D341Med (cell line): ENCODE measurements at regions not wholly inside any gene's neighbourhood (a gene's known extent, or its start where the extent isn't known, plus 50 kb on each side); places are given as distances from the start of the nearest gene placed in this dataset.
A peak's percentile ranks its signal among the peaks of the same experiment; 100 is the strongest.

ENCODE experiments used
- DNase-seq: peaks from one replicate; pipeline ENCODE4 v3.0.0; 2012; ENCODE audit warnings: low spot score

DNA sequence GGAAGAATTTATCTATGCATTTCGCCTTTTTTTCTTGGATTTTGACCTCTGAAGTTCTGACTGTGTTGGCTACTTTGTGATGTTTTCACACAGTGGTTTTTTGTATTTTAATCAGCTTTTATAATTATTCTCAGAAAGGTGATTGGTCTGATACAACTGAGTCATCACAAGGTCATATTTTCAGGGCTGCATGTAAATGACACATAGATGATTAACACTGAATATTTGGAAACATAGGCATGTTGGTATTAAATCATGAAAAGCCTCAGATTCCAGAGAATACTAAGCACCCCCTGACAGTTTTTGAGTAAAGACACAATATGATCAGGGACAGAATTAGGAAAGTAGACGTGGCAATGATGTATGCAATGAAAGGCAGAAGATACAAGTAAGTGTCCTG lies 175.5 kb upstream of the SLCO3A1 start:
- DNase-seq = no peak

DNA sequence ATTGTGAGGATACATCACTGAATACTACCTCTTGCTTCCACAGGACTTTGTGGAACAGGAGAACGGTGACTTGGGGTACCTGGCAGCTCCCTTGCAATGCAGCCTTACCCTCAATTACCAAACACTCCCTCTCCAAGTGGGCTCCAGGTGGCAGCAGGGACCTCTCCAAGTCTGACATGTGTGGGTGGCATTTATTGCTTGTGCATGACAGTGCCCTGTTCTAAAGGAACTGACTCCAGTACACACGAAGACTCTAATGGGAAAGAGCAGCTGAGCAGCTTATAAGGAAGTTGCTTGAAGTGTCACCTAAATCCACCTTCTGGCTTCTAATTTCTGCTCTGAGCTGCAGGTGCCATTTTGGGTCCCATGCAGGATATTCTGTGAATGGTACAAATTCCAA lies 174.1 kb upstream of the SLCO3A1 start:
- no peak for DNase-seq

DNA sequence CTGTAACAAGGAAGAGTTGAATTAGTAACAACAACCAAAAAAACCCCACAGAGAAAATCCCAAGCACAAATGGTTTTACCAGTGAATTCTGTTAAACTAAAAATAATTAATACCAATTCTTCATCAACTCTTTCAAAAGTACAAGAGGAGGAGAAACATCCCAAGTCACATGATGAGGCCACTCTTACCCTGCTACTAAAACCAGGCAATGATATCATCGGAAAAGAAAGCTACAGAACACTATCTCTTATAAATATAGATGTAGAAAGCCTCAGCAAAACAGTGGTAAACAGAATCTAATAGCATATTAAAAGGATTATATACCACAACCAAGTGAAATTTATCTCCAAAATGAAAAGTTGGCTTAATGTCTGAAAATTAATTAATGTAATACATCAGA lies 168.1 kb upstream of the SLCO3A1 start:
- DNase-seq = no peak

DNA sequence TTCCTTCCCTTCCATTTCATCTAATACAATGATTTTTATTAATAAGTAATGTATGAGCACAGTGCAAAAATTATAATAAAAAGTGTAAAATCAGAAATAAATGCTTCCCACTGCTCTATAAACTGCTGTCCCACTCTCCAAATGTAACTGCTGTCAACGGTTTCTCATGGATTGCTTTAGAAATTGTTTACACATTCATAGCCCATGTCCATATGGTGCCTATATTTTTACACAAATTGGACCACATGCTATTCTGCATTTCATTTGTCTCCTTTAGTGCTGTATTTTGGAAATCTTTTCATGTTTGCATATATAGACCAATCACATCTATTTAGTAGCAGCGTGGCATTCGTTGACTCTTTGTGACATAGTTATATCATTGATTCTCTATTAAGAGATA lies 164.7 kb upstream of the SLCO3A1 start:
- DNase-seq = no peak

DNA sequence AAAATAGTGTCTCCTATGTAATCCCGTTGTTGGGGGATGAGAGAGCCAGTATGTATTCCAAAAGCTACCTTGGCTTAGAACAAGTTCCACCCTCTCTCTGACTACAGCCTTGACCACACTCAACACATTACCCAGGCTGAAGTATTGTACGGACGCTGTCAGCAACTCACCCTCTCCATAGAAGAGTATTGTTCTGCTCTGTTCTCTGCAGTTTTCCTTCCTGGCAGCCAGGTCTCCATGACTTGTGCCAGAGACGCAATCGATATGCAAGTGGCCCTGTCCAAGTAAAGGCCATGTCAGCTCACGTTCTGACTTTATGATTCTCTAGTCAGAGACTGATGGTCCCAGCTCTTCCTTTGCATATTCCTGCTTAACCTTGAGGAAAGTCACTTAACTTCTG lies 164.1 kb upstream of the SLCO3A1 start:
- no peak for DNase-seq

DNA sequence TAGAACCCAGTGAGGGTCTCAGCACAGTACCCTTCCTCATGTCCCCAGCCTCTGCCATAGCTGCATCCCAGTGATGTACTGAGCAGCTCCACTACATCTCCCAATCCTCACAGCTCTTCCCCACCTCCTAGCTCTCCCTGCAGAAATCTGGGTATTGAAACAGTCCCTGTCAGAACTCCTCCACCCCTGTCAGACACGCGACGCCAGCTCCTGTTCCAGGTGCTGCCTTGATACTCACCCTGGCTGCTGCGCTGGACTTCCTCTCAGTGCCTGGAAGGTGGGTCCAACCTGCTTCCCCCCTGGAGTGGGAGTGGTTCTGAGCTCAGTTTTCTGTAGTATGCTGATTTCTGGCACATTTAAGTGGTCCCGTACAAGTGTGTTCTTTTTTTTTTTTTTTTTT lies 160.9 kb upstream of the SLCO3A1 start:
- no peak for DNase-seq

DNA sequence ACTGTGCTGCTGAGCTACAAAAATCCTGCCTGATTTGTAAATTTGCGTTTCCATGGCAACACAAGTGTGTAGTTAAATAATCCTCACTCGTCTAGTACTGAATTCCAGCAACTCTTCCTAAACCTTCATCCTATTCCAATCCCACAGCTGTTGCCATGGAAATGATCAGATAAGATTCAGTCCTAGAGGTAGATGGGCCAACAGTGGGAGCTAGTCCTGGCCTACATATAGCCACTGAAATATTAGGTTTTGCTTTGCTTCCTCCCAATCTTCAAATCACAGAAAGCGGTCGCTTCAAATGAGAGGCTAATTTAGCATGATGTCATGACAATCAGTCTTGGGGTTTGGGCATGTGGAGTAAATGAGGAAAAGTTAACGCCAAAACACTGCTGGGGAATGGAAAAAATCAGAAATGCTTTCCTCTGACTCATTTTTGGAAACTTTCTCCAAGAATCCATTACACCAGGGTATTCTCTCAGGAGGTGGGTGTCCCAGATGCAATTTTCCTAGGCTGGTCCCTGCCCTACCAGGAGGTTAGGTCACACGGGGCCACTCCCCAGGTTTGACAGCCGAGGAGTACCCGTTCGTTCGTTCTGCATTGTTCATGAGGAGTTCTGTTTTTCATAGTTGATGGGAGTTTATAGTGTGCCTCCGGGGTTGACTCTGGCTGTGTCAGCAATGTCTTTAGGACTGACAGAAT lies 159.2 kb upstream of the SLCO3A1 start:
- DNase-seq = no peak

DNA sequence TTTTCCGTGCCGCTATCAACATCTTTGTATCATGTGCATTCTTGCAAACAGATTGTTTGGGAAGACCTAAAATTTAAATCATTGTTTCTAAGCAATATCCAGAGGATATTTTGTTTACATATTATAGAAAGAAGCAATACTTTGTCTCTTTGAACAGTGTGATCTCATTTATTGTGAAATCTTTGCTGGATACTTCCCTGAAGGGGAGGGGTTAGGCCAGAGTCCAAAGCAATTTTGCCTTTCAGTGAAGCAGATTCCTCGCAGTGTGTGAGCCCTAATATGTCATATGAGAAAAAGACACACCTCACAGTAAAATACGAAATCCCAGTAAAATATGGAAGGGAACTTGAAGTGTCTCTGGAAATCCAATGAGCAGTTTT lies 158.7 kb upstream of the SLCO3A1 start:
- no peak for DNase-seq

DNA sequence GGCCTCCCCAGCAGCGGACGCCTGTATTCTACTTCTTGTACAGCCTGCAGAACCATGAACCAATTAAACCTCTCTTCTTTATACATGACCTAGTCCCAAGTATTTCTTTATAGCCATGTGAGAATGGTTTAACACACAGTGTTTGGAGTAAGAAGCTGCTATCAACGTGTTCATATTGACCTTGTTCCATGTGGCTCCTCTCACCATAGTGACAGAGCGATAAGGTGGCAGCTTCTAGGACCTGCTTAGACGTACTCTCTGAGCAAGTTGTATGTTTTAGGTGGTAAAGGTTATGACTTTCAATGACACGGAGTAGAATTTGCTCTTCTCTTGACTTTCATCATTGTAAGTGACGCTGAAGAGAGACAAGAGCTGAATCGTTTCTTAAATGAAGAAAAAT lies 157.7 kb upstream of the SLCO3A1 start:
- DNase-seq = no peak

DNA sequence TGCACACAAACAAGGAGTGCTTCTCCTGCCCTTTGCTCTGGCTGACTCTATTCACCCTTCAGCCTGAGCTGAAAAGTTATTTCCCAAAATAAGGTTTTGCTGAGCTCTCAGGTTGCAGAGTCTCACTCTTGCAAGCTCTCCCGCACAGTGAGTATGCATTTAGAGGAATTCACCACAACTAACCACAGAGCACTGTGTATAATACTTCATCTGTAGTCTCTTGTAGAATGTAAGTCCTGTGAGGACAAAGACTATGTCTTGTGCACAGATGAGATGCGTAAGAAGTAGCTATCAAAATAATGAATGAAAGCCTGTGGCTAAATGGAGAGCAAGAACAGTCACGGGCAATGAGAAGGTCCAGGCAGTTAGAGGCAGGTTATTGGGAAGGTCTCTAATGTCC lies 156.5 kb upstream of the SLCO3A1 start:
- DNase-seq = no peak

DNA sequence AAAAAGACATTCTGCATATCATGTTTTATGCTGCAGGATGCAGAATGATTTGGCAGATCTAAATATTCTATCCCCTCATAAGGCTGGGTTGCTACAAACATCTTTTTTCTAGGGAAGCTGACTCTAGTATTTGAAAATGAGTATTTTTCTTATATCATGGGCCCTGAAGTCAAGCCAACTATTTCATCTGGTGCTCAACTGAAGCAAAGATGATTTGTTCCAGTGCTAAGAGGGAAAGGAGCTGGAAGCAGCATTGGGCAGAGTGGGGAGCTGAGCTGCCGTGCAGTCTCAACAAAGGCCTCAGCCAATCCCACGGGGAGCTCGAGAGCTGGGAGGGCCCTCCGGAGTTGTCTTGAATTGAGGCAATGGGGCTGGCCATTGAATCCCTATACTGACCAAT lies 155.3 kb upstream of the SLCO3A1 start:
- no peak for DNase-seq

DNA sequence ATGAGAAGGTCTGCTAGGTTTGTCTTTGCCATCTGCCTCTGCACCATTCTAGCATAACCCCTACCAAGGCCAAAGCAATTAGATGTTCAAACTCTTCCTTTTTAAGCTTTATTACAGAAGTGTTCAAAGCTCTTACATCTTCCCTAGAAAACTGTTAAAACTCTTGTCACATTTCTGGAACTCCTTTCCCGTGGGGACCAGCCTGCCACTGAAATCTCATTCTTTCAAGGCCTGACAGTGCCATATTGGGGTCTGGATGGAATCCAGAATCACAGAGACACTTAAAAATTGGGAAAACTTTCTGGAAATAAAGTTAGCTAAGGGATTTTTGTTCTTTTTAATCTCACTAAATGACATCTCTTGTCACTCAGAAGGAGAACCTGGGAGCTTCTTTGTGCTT lies 153.8 kb upstream of the SLCO3A1 start:
- no peak for DNase-seq

DNA sequence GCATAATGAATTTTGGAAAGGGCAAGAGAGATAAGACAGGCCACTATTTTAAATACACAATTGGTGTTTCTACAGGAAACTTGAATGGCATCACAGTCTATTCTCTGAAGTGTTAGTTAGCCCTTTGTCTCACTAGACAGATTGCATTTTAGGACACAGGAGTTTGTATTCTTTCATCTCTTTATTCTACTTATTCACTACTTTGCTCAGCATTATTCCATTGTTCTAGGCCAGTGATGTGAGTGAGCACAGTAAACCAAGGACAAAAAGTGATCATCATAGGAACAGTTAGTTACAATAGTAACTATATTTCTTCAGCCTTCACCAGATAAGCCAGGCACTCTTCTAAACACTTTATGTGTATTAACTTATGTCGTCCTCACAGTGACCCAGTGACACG lies 150.2 kb upstream of the SLCO3A1 start:
- DNase-seq = no peak

DNA sequence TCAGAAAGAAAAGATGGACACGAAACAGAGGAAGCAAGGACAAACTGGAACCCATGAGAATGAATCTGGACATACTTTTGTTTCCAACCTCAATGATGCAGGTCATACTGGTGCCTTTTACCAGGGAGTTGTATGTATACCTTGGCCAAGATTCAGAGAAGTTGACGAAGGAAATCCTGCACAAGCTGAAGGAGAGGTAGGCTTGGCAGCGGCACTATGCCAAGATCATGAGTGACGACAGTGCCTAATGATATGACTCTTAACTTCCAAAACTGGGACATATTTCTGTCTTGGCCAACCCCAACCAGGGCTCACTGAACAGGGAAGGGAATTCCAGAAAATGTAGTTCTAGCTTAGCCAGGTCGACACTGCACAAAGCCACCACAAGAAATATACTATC lies 149.2 kb upstream of the SLCO3A1 start:
- no peak for DNase-seq

DNA sequence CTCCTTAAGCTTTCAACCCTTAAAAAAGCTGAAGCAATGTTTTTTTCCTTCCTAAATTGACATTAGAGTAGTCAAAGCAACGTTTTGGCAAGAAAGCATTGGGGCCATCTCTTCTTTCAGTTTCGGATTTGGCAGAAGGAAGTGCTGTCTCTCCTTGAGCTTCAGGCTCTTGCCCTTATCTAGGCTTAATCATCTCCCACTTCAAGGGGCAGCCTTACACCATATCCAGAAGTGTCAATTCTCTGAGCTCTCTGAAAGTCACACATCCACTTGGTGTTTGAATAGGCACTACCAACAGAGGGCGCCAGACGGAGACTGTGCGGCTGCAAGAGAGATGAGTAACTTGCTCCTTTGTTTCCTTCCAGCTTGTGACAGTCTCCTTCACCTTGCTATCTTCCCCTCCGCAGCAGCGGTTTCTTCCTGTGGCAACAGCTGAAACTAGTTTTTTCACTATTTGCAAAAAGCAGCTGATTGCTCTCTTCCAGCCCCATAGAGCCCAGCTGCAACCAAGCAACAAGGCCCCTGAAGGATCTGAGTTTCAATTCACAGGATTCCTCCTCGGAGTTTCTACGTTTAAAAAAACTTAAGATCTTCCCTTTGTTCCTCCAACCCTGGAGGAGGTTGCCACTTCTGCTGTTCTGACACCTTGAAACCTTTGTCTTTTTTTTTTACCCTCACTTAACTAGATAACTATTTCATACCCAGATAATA lies 147.0 kb upstream of the SLCO3A1 start:
- DNase-seq = peak; percentile 37

DNA sequence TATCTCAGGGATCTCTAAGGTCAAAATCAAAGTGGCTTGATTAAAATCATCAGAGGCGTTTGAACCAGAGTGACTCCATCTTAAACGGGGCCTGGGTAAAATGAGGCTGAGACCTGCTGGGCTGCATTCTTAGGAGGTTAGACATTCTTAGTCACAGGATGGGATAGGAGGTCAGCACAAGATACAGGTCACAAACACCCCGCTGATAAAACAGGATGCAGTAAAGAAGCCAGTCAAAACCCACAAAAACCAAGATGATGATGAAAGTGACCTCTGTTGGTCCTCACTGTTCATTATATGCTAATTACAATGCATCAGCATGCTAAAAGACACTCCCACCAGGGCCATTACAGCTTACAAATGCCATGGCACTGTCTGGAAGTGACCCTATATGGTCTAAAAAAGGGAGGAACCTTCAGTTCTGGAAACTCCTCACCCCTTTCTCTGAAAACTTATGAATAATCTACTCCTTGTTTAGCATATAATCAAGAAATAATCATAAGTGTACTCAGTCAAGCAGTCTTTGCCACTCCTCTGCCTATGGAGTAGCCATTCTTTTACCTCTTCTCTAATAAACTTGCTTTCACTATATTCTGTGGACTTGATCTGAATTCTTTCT lies 143.3 kb upstream of the SLCO3A1 start:
- DNase-seq = no peak

DNA sequence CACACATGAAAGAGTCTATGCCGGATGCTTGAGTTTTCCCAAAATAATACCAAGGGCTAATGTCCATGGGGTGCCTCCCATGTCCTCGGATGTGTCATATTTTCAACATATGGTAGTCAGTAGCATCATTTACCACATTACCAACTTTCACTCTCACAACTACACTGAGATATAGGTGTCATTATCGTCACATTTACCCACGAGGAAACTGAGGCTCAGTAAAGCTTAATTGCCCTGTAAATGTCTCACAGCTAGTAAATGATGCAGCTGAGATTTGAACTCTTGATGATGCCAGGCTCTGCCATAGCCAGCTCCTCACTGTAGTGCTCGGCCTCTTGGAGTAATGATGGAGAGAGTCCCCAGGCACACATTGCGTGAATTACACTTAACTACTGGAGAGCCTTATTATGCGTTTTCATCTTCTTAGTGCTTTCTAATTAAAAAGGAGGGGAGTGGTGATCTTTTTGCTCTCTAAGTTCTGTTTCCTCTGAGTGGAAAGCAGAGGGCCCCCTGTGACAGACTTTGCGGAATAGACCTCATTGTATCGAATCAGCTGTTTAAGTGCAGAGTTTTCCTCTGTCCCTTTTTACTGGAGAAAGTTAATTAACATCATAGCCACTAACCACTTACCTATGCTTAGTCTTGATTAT lies 142.0 kb upstream of the SLCO3A1 start:
- DNase-seq = no peak

DNA sequence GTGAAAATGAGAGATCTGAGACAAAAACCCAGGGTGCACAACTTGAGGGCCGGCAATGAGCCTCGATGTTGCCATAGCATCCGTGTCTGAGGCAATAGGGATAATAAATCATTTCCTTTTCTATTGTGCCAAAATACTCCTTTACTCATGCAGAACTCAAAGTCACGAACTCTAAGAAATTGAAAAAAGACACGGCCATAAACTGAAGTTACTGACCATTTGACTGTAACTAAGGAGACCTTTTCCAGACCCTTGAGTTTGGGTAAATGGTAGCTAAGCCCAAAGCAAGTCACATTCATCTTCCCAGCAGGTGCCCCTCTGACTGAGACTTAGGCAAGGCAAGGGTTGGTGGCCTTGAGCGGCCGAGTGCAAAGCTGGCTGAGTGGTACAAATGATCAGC lies 141.2 kb upstream of the SLCO3A1 start:
- no peak for DNase-seq

DNA sequence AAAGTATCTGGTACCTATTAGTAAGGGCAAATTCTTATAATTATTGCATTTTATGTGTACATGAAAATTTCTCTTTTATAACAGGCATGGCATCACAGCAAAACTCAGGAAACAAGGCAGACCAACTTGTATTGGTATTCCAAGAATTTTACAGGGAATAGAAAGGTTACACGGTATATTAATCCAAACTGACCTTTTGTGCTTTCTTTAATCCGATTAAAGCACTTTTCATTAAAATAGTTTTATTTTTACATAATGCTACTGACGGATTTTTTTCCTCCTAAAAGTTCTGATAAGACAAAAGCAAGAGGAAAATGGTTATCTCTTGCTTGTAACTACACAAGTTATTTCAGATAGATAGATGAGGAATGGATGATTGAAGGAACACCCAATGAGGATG lies 137.0 kb upstream of the SLCO3A1 start:
- no peak for DNase-seq

DNA sequence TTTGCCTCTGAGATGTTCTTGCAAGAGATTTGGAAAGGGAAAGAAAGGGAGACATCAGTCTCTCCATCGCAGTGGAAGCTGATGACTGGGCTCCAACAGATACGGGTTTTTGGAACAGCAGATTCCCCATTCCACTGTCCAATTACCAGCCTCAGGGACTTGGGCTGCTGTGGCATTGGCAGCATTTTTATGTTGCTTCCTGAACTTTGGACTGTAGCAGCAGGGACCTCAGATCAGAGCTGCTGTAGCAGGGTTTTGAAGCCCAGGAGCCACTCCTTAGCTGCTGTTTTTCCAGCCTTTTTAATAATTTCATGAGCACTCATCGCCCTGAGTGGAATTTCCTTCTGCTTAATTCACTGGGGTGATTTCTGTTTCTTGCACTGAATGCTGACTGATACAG lies 135.7 kb upstream of the SLCO3A1 start:
- DNase-seq = no peak

DNA sequence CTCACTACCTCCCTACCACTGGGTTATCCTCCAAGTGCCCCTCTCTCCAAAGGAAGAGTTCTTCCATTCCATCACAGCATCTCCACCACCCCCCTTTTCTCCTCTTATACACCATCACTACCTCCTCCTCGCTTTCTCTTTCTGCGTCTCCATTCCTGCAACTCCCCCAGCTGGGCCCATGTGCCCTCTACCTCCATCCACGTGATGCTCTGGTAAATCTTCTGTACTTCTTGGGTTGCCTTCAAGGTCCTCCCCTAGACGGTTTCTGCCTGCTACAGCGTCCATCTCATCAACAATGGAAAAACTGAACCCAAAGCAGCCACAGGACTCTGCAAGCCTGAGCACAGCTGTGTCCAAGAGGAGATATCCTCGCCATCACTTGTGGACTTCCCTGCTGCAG lies 129.5 kb upstream of the SLCO3A1 start:
- no peak for DNase-seq

DNA sequence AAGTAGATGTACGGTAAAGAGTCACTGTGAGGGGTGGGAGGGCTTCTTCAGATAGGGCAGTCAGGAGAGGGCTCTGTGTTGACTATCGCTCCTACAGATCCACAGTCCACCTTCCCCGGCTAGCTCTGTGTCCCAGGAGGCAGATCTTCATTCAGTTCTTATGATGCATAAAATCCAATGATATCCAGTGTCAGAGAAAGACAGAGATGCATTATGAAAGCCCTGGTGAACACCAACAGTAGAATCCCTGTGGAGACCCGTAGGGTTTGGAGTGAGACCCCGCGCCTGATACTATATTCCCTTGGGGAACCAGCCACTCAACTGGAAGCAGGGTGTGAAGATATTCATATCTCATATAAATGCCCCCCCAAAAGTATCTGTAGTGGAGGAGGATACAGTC lies 119.8 kb upstream of the SLCO3A1 start:
- DNase-seq = no peak

DNA sequence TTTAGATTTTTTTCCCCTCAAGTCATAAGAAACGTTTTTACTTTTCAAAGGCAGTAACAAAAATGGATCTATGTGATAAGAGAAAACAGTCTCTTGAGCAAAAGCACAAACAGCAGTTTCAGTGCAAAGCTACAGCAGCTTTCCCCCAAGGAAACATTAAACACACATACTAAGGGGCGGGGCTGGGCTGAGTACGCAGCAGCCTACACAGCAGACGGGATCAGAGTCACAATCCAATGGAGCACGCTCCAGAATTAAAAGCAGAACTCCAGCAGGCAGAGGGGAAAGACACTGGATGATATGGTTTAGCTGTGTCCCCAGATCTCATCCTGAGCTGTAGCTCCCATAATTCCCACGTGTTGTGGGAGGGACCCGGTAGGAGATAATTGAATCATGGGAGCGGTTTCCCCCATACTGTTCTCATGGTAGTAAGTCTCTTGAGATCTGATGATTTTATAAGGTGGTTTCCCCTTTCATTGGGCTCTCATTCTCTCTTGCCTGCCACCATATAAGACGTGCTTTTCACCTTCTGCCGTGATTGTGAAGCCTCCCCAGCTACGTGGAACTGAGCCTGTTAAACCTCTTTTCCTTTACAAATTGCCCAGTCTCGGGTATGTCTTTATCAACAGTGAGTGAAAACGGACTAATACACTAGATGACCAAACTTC lies 116.2 kb upstream of the SLCO3A1 start:
- no peak for DNase-seq
